Activated CD8-positive, alpha-beta memory T cell treated with anti-CD3 and anti-CD28 coated beads, Interleukin-2, amount 10 ng/mL, durations not matched to agents 7 days and 5 days (primary cell): ENCODE measurements at regions not wholly inside any gene's neighbourhood (a gene's known extent, or its start where the extent isn't known, plus 50 kb on each side); places are given as distances from the start of the nearest gene placed in this dataset.
"Not testable (repeated sequence)": the region's sequence is repeated elsewhere in the genome, so short reads cannot be mapped to it uniquely, and the experiment has no call there.

Source experiments
- ATAC-seq: fragments of 150-1000 bp; cut with Tn5 transposase; one replicate; pipeline ENCODE4 v1.10.0; 2021; ENCODE audit warnings: moderate library complexity
- CTCF ChIA-PET: fragments of 350-600 bp; sonication (Branson Sonifier 250); formaldehyde crosslinking; loops from one replicate; lab custom pipeline; 2021; ENCODE audit warnings: antibody characterized with exemption; lab: Charles Lee
- DNase-seq: peaks from one replicate; pipeline ENCODE4 v3.0.0-alpha.2; 2020
- H3K27ac Mint-ChIP-seq: one replicate; pipeline ENCODE4 v1.8.0; 2021; ENCODE audit warnings: mild to moderate bottlenecking, mixed read lengths
- H3K27me3 Mint-ChIP-seq: one replicate; pipeline ENCODE4 v1.8.0; 2021; ENCODE audit warnings: mixed read lengths
- H3K36me3 Mint-ChIP-seq: one replicate; pipeline ENCODE4 v1.8.0; 2021; ENCODE audit warnings: mild to moderate bottlenecking, mixed read lengths
- H3K4me1 Mint-ChIP-seq: one replicate; pipeline ENCODE4 v1.8.0; 2021; ENCODE audit warnings: mixed read lengths
- H3K4me3 Mint-ChIP-seq: one replicate; pipeline ENCODE4 v1.8.0; 2021; ENCODE audit warnings: mild to moderate bottlenecking, moderate library complexity, mixed read lengths
- H3K9me3 Mint-ChIP-seq: one replicate; pipeline ENCODE4 v1.8.0; 2022; ENCODE audit warnings: low read depth, mixed read lengths

GRCh38 chr9:85858056-85858750, 82.7 kb upstream of the NAA35 start:
- ATAC-seq: no peak
- H3K9me3 Mint-ChIP-seq: no peaks in the 10 kb centered on the region
- peaks cover 7% of the 10 kb centered on the region for H3K36me3 Mint-ChIP-seq
- no peaks in the 10 kb centered on the region for H3K4me1 Mint-ChIP-seq
- H3K4me3 Mint-ChIP-seq: no peak overlapping the region
- no peaks in the 10 kb centered on the region for H3K27me3 Mint-ChIP-seq
- no peak overlapping the region for H3K27ac Mint-ChIP-seq
- no peak for DNase-seq
- CTCF ChIA-PET: no interaction called here

GRCh38 chr9:85859765-85860164, 81.2 kb upstream of the NAA35 start:
- Mint-ChIP-seq H3K27ac (no peak overlapping the region), H3K36me3 (peaks cover 6% of the 10 kb centered on the region), H3K4me1 (no peaks in the 10 kb centered on the region), H3K4me3 (no peak overlapping the region), H3K27me3 (peaks cover 2% of the 10 kb centered on the region), H3K9me3 (no peaks in the 10 kb centered on the region)
- ATAC-seq (no peak), DNase-seq (no peak)
- CTCF ChIA-PET: no interaction called here

GRCh38 chr9:85861882-85862281, 79.1 kb upstream of the NAA35 start:
- H3K27ac Mint-ChIP-seq, H3K4me3 Mint-ChIP-seq, H3K36me3 Mint-ChIP-seq, H3K4me1 Mint-ChIP-seq, CTCF ChIA-PET, H3K9me3 Mint-ChIP-seq, ATAC-seq, DNase-seq, H3K27me3 Mint-ChIP-seq: not testable (repeated sequence)

GRCh38 chr9:85863875-85864274, 77.1 kb upstream of the NAA35 start:
- no peaks in the 10 kb centered on the region for H3K4me1 Mint-ChIP-seq
- no peak overlapping the region for H3K4me3 Mint-ChIP-seq

GRCh38 chr9:85871008-85871407, 69.9 kb upstream of the NAA35 start:
- no peaks in the 10 kb centered on the region for H3K4me1 Mint-ChIP-seq
- H3K4me3 Mint-ChIP-seq: no peak overlapping the region
- no peak overlapping the region for H3K27ac Mint-ChIP-seq
- H3K27me3 Mint-ChIP-seq: no peaks in the 10 kb centered on the region
- no peak for DNase-seq
- ATAC-seq: no peak
- CTCF ChIA-PET: interaction anchor here (0.6 kb wide), 1 partner anchor 65 kb away, joined by 3 read pairs; no protein-coding TSS in a partner anchor
- H3K9me3 Mint-ChIP-seq: no peaks in the 10 kb centered on the region
- H3K36me3 Mint-ChIP-seq: no peaks in the 10 kb centered on the region

More at GRCh38 chr9:85863875-85864274, 77.1 kb upstream of the NAA35 start:
- H3K27ac Mint-ChIP-seq: no peak overlapping the region
- CTCF ChIA-PET: no interaction called here
- peaks cover 4% of the 10 kb centered on the region for H3K36me3 Mint-ChIP-seq
- ATAC-seq: no peak
- DNase-seq: no peak
- H3K9me3 Mint-ChIP-seq: no peaks in the 10 kb centered on the region
- peaks cover 5% of the 10 kb centered on the region for H3K27me3 Mint-ChIP-seq

GRCh38 chr9:85871683-85872082, 69.3 kb upstream of the NAA35 start:
- ATAC-seq: not testable (repeated sequence)
- CTCF ChIA-PET: interaction anchor here (0.6 kb wide), 1 partner anchor 65 kb away, joined by 3 read pairs; no protein-coding TSS in a partner anchor

GRCh38 chr9:85872463-85872862, 68.5 kb upstream of the NAA35 start:
- Mint-ChIP-seq H3K4me1 (no peaks in the 10 kb centered on the region), H3K27me3 (no peaks in the 10 kb centered on the region), H3K27ac (no peak overlapping the region), H3K9me3 (no peaks in the 10 kb centered on the region), H3K4me3 (no peak overlapping the region), H3K36me3 (no peaks in the 10 kb centered on the region)
- CTCF ChIA-PET: no interaction called here
- ATAC-seq (no peak), DNase-seq (no peak)

More at GRCh38 chr9:85871683-85872082, 69.3 kb upstream of the NAA35 start:
- not testable (repeated sequence) for H3K27me3 Mint-ChIP-seq, H3K27ac Mint-ChIP-seq, H3K36me3 Mint-ChIP-seq, H3K4me1 Mint-ChIP-seq, H3K9me3 Mint-ChIP-seq, DNase-seq, H3K4me3 Mint-ChIP-seq

- CTCF ChIA-PET: no interaction called here
Measured at GRCh38 chr9:85876628-85877027, 64.3 kb upstream of the NAA35 start.

GRCh38 chr9:85878872-85879597, 61.9 kb upstream of the NAA35 start:
- H3K9me3 Mint-ChIP-seq, H3K4me1 Mint-ChIP-seq, H3K27me3 Mint-ChIP-seq, DNase-seq, H3K4me3 Mint-ChIP-seq, H3K27ac Mint-ChIP-seq, H3K36me3 Mint-ChIP-seq, CTCF ChIA-PET, ATAC-seq: not testable (repeated sequence)

More at GRCh38 chr9:85876628-85877027, 64.3 kb upstream of the NAA35 start:
- Mint-ChIP-seq H3K4me1 (no peaks in the 10 kb centered on the region), H3K36me3 (no peaks in the 10 kb centered on the region), H3K4me3 (no peak overlapping the region), H3K9me3 (no peaks in the 10 kb centered on the region), H3K27ac (no peak overlapping the region), H3K27me3 (no peaks in the 10 kb centered on the region)
- DNase-seq (no peak), ATAC-seq (no peak)

- H3K4me1 Mint-ChIP-seq, H3K4me3 Mint-ChIP-seq, ATAC-seq, CTCF ChIA-PET, H3K27me3 Mint-ChIP-seq, DNase-seq, H3K9me3 Mint-ChIP-seq, H3K27ac Mint-ChIP-seq, H3K36me3 Mint-ChIP-seq: not testable (repeated sequence)
Measured at GRCh38 chr9:85880507-85880906, 60.4 kb upstream of the NAA35 start.

- Mint-ChIP-seq H3K9me3 (no peaks in the 10 kb centered on the region), H3K27ac (no peak overlapping the region), H3K4me3 (no peak overlapping the region), H3K4me1 (no peaks in the 10 kb centered on the region), H3K36me3 (peaks cover 2% of the 10 kb centered on the region), H3K27me3 (no peaks in the 10 kb centered on the region)
- no peak for ATAC-seq
- DNase-seq: no peak
- CTCF ChIA-PET: no interaction called here
Measured at GRCh38 chr9:85884256-85884655, 56.7 kb upstream of the NAA35 start.

- H3K9me3 Mint-ChIP-seq: peaks cover 3% of the 10 kb centered on the region
- ATAC-seq (no peak), DNase-seq (no peak)
- H3K4me3 Mint-ChIP-seq: no peak overlapping the region
- H3K4me1 Mint-ChIP-seq: no peaks in the 10 kb centered on the region
- no peaks in the 10 kb centered on the region for H3K27me3 Mint-ChIP-seq
- H3K27ac Mint-ChIP-seq: no peak overlapping the region
- CTCF ChIA-PET: no interaction called here
- H3K36me3 Mint-ChIP-seq: peaks cover 2% of the 10 kb centered on the region
Measured at GRCh38 chr9:85890962-85891361, 50.0 kb upstream of the NAA35 start.
